LHCN-M2 (cell line): ENCODE measurements at regions not wholly inside any gene's neighbourhood (a gene's known extent, or its start where the extent isn't known, plus 50 kb on each side); places are given as distances from the start of the nearest gene placed in this dataset.

Experiments used
- DNase-seq: peaks from one replicate; pipeline ENCODE4 v3.0.0-alpha.2; 2012; ENCODE audit warnings: low read depth

DNA sequence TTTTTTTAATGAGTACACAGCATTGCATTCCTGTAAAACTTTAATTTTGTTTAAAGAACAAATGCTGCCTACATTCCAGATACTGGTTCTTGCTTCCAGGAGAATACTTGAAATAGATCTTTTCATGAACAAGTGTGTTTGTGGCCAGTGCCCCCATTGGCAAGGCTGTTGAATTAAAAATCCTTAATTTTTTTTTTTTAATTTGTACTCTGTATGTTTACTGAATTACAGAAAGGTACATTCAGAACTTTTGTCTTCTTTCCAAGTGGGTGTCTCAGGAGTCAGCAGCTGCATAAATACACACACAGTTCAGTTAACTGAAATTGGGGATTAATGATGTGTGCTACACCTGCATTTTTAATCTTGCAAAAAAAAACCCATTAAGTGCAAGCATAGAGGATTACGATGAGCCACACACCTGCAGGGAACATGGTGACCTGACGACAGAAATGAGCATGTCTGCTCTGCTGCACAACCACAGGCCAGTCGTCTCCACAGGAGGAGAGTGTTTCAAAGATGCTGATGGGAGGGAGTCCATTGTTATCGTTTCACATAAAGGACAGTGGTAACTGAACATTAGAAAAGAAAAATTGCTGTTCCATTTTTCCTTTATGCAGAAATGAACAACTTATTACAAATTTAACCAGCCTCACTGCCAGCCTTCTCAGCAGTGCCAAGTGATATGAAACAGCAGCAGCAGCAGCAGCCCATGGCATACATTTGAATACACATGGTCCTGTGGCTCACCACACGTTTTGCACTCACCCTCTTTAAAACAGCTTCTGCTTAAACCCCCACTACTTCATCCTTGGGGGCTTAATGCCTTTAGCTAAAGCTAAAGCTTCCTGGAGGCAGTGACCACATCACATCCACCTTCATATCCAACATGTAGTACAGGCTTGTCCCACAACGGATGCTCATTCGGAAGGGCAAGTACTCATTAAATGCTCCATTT lies 72.3 kb upstream of the RFC3 start:
- DNase-seq: peak; percentile 34

GRCh38 chr13:33746867-33747266 lies 71.1 kb upstream of the RFC3 start:
- no peak for DNase-seq

GRCh38 chr13:33751151-33751550 lies 66.8 kb upstream of the RFC3 start:
- peak; percentile 35 for DNase-seq

DNA sequence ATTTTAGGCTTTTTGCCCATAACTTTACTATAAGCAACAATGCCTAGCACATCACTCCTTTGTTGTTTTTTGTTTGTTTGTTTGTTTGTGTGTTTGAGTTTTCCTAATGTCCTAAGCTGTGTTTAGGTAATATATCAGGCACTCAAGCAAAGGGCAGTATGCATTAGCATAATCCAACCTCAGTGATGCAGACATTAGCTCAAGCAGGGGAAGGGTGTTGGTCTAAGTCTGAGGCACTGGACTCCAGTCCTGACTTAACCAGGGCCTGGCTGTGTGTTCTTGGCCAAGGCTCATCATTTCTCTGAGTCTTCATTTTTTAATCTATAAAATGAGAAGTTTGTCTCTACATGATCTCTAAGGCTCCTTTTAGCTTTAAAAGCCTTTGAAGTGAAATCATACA lies 65.9 kb upstream of the RFC3 start:
- DNase-seq: no peak

- DNase-seq: no peak
Measured at GRCh38 chr13:33752597-33752996, 65.4 kb upstream of the RFC3 start.

DNA sequence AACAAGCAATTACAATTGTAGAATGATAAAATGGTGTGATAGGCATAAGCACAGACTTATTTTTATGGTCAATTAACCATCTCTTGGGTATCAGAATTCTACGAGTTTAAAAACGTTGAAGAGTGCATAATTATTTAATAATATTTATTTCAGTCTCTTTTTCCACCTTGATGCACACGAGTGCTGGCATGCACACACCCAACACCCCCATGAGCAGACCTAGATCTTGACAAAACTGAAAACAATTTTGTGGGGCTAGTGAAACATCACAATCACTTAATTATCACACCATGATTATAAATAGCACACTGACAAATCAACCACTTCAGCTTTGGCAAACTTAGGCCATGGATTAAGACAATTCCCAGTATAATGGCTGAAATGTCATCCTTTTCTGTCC lies 61.0 kb upstream of the RFC3 start:
- DNase-seq: no peak

- no peak for DNase-seq
Measured at GRCh38 chr13:33757713-33758112, 60.2 kb upstream of the RFC3 start.

DNA sequence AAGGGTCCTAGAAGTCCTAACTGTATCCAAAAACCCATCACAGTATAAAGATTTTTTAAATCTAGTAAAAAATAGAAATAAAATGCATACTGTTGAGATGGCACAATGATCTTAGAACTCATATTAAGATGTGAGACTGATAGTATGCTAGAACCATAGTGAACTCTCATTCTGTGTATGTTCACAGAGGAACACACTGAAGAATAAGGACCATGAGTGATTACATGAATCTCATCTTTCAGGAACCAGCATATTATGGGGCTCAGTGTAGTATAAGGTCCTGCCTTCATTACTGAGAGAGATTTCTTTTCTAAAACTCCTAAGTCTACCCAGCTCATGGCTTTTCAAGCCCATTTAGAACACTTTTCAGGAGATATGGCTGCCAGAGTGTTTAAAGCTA lies 59.8 kb upstream of the RFC3 start:
- DNase-seq: no peak

GRCh38 chr13:33761740-33762139 lies 56.2 kb upstream of the RFC3 start:
- DNase-seq: peak; percentile 29

DNA sequence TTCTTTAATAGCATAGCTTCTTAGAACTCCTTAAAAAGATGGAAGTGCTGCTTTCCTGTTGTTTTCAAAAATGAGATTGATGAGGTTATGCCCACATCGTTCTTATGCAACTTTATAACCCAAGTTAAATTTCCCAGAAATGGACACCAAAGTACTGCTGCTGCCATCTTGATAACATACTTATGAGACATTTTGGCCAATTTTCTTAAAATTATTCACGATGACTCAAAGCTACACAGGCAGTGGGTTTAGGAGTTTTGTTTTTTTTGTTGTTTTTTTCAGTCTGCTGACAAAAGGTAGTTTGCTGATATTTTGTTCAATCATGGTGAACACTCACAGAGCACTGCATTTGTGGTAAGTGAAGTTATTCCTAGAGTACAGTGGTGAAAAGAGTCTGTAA lies 54.9 kb upstream of the RFC3 start:
- DNase-seq: peak; percentile 33

GRCh38 chr13:33764716-33765115 lies 53.2 kb upstream of the RFC3 start:
- no peak for DNase-seq

DNA sequence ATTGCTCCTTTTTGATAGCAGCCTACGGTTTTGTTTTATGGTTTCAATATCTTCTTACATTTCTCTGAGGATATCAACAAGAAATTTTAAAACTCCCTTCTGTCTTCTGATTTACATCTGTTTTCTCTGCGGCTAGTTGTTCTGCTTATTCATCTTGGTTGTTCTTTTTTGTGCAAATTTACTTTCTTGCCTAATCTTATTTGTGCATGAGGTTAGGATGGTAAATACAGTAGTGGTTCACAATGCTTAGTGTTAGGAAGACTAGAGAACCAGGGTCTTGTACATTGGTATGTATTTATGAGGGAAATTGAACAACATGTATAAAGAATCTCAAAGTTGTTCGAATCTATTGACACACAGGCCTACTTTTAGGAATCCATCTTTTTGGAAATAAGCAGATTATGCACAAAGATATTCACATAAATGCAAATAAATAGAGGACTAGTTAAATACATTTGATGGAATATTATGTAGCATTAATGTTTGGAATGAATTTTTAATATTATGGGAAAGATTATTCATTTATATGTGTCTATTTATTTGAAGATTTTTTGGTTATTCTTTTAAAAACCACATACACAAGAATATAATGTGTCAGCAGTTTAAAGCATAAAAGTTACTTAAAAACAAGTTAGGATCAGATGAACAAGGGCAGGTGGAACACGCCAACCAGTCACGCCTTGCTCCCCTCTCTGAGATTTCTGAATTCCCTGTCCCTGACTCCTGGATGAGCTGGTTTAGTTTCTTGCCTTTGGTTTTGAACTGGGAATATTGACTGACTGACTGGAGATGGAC lies 51.4 kb upstream of the RFC3 start:
- DNase-seq: no peak

DNA sequence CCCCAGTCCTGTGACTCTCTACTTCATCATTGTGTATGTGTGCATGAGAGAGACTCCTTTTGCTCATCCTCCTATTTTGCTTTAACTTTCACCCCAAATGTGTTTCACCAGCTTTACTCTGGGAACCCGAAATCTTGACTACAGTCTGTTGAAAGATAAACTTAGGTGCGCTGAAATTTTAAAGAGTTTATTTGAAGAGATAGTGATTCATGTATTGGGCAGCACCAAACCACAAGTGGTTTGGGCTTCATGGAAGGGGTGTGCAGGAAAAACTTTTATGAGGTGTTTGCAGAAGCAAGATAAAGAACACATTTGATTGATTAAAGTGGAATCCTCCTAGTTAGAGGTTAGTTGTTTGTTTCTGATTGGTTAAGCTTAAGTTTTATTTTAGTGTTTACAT lies 50.8 kb upstream of the RFC3 start:
- DNase-seq: no peak
